CD1c-positive myeloid dendritic cell (primary cell): ENCODE measurements at regions not wholly inside any gene's neighbourhood (a gene's known extent, or its start where the extent isn't known, plus 50 kb on each side); places are given as distances from the start of the nearest gene placed in this dataset.
"Not testable (repeated sequence)": the region's sequence is repeated elsewhere in the genome, so short reads cannot be mapped to it uniquely, and the experiment has no call there.

Source experiments
- DNase-seq: peaks from one replicate; pipeline ENCODE4 v3.0.0-alpha.2; 2016; ENCODE audit errors: extremely low spot score

DNA sequence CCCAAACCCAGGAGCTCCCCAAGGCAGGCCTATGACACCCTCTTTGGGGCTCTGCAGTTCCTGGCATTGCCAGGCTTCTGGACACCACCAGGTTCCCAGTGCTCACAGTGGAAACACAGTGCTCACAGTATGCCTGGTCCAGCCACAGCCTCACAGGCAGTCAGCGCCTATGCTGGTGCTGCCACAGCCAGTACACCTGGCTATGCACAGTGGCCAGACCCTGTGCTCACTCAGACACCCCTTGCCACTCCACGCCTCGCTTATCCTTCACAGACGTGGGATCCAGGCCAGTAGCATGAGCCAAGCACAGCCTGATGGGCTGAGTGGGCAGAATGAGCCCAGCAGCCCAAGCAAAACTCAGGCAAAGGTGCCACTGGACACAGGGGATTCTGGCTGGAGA lies 579.2 kb upstream of the ADGRL2 start:
- no peak for DNase-seq

- no peak for DNase-seq
Observed at GRCh38 chr1:81220614-81221071, 580.1 kb upstream of the ADGRL2 start.

- no peak for DNase-seq
Observed at GRCh38 chr1:81217058-81217457, 583.7 kb upstream of the ADGRL2 start.

GRCh38 chr1:81213279-81213678 lies 587.5 kb upstream of the ADGRL2 start:
- no peak for DNase-seq

- no peak for DNase-seq
Observed at GRCh38 chr1:81209461-81209860, 591.3 kb upstream of the ADGRL2 start.

DNA sequence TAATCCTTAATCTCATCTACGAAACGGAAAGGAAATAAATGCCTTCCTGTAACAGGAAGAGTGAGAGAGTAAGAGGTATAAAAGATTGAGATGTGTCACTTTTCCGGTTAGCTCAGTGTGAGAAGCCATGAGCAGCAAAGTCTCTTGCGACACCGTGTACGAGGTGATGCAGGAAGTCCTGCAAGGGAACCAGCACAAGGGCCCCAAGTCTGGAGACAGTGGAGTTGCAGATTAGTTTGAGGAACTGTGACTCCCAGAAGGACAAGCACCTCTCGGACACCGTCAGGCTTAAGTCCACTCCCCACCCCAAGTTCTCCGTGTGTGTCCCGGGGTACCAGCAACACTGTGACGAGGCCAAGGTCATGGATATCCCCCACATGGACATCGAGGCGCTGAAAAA lies 592.3 kb upstream of the ADGRL2 start:
- peak; percentile 50 for DNase-seq

DNA sequence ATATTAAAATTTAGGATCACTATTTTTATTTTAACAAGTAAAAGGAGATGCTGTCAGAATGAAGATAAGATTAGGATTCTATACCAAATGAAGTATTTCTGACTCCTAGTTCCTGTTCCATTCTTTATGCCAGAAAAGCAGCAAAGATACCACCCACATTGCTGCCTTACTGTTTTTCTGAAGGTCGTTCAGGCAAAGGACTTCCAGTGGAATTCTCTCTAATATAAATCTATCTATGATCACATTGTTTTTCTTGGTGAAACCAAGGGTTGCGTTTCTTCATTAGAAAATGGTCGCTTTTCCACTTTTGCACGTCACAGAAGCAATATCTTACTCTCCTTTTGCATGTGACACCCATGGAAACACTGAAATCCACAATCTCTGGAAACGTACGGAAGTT lies 594.8 kb upstream of the ADGRL2 start:
- DNase-seq, result no peak

DNA sequence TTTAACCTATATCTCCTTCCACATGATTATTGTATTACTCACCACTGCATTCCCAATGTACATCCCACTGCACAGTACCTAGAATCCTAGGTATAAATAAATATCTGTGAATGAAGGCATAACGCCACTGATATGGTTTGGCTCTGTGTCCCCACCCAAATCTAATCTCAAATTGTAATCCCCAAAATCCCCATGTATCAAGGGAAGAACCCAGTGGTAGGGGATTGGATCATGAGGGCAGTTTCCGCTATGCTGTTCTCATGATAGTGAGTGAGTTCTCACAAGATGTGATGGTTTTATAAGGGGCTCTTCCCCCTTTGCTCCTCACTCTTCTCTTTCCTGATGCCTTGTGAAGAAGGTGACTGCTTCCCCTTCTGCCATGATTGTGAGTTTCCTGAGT lies 599.0 kb upstream of the ADGRL2 start:
- DNase-seq, result no peak

- DNase-seq, result no peak
Observed at GRCh38 chr1:81197591-81197990, 603.1 kb upstream of the ADGRL2 start.

DNA sequence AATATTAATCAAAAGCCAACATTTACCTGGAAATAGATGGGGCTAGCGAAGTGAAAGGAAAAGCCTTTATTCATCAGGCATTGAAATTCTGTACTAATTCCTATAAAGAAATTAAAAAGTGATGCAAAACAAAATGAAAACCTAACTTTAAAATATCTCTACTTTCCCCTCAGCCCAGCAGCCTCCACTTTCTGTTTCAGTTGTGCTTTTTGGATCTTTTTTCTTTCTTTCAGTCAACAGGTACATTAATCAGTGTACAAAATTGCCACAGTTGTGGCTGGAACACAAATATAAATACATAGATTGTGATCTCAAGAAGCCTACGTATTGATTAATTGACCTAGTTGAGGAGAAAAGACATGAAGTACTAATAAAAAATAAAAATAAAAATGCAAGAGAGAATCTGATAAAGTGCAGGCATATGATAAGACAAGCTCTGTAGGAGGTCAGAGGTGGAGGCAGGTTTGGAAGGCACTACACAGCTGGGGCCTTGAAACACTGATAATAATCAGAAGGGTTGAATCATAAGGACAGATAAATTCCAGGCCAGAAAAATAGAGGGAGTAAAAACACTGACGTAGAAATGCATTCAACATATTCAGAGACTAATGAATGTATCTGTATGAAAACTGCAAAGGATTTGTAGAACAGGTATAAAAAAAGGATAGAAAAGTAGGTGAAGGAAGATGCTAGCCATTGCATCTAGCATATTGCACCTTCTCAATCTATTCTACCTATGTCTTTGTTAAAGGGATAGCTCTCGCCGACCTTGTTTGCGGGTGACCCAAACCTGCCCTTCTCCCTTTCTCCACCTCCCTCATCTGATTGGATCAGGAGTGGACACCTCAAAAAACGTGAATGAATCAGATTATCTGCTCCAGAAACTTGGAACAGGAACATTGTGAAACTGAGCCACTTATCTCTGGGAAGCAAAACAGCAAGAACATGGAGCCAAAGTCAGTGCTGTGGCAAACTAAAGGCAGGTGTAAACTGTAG lies 607.8 kb upstream of the ADGRL2 start:
- DNase-seq, result no peak

DNA sequence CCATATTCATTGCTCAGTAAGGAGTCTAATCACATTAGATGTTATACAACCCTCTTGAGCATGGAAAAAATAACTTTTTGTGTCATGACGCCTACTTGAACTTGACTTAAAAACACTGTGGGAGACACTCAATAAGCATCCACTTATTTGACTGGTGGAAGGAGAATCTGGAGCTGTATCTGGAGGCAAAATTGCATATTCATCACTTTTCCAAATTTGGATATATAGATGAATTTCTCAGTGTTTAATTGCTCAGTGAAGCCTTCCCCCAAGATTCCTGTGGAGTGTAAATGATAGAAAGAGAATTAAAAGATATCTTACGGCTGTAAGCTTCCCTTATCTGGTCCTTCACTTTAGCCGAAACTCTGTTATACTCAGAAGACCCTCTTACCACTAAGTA lies 610.7 kb upstream of the ADGRL2 start:
- DNase-seq, result no peak

DNA sequence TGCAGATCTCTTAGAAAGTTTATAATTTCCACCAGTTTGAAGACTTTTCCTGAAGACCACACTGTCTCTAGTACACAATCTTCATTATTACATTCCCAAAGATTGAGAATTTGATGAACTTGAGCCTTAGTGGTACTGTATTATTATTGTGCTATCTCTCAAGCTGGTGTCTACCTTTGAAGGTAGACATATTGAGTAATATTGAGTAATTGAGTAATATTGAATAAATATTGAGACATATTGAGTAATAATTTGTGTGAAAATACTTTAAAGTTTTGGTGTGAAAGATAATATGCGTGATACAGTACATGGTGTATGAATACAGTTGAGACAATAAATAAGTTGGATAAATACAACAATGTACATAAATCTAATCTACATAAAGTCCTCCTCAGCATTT lies 613.1 kb upstream of the ADGRL2 start:
- no peak for DNase-seq

DNA sequence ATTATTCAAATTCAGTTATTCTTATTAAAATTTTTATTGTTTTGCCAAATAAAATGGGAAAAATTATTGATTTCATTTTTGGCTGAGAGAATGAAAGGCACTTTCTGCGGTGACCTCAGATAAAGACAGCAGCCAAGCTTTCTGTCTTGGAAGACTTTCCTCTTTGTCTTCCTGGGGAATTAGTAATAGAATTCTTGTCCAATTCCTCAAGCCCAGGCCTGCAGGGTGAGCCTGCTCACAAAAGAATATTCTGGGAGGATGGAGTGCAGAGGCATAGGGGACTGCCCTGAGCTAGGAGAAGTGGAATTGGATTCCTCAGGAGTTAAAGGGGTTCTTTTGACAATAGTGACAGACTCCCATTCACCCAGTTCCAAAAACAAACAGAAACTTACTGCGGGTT lies 614.5 kb upstream of the ADGRL2 start:
- DNase-seq, result no peak

DNA sequence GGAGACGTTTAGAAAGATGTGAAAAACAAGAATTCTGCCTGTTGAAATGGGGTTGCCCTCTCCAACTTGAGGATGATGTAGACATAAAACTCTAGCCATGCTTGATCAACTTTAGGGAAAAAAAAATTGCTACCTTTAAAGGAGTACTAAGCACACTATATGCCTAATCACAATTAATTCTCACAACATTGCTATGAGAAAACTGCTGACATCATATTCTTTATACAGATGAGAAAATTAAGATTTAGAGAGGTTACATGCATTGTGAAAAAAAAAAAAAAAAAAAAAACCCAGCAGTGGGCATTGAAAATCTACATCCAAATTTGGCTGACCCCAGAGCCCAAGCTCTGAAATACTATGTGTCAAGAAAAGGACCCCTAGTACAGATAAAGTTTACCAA lies 617.2 kb upstream of the ADGRL2 start:
- no peak for DNase-seq

GRCh38 chr1:81183051-81183450 lies 617.7 kb upstream of the ADGRL2 start:
- no peak for DNase-seq

DNA sequence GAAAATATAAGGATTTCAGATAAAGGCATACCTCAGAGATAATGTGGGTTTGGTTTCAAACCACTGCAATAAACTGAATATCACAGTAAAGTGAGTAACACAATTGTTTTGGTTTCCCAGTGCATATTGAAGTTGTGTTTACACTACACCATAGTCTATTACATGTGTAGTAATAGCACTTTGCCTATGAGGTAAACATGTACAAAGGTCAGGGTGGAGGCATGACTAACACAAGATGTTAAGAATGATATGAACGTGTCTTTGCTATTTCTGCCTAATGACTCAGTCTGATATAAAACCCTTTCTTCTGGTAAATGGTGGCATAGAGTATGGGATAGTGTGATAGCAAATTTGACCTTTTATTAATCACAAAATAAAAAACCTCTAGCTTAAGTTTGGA lies 621.5 kb upstream of the ADGRL2 start:
- DNase-seq, result no peak

DNA sequence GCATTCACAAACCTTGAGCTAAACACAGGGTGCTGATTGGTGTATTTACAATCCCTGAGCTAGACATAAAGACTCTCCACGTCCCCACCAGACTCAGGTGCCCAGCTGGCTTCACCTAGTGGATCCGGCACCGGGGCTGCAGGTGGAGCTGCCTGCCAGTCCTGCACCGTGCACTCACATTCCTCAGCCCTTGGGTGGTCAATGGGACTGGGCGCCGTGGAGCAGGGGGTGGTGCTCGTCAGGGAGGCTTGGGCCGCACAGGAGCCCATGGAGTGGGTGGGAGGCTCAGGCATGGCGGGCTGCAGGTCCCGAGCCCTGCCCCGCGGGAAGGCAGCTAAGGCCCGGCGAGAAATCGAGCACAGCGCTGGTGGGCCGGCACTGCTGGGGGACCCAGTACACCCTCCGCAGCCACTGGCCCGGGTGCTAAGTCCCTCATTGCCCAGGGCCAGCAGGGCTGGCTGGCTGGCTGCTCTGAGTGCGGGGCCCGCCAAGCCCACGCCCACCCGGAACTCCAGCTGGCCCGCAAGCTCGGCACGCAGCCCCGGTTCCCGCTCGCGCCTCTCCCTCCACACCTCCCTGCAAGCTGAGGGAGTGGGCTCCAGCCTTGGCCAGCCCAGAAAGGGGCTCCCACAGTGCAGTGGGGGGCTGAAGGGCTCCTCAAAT lies 622.2 kb upstream of the ADGRL2 start:
- DNase-seq, result not testable (repeated sequence)

DNA sequence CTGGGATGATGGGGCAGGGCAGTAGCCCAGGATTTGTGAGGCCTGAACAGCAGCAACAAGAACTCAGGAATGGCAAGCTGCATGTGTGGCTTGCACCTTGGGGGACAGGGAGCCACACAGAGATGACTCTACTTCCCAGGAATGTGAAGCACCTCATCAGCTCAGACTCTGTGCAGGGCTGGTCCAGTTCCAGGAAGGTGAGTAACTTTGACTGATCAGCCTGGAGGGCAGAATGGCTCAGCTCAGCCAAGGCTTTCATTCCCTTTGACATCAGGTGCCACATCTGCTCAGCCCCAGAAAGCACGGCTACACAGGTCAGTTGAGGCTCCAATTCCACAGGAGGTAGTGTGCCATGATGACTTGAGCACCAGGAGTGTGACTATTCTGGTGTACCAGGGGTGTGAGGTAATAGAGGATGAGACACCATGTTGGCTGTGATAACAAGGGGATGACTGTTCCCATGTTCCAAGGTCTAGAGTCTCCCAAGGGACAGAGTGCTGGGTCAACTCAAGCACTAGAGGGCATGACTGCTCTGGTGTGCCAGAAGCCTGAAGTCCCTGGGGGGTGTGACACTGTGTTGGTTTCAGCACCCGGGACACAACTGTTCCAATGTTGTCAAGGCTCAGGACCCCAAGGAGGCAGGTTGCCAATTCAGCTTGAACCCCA lies 625.8 kb upstream of the ADGRL2 start:
- DNase-seq, result no peak

- DNase-seq, result no peak
Observed at GRCh38 chr1:81174052-81174451, 626.7 kb upstream of the ADGRL2 start.

DNA sequence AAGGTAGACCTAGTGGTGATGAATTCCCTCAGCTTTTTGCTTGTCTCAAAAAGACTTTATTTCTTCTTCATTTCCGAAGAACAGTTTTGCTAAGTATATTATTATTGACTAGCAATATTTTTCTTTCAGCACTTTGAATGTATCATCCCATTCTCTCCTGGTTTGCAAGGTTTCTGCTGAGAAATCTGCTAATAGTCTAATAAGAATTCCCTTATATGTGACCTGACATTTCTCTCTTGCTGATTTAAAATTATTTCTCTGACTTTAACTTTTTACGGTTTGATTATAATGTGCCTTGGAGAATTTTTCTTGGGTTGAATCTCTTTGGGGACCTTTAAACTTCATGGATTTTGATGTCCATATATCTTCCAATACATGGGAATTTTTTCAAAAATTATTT lies 628.3 kb upstream of the ADGRL2 start:
- DNase-seq, result no peak

GRCh38 chr1:81170721-81171120 lies 630.0 kb upstream of the ADGRL2 start:
- DNase-seq, result no peak

GRCh38 chr1:81165963-81166362 lies 634.8 kb upstream of the ADGRL2 start:
- no peak for DNase-seq

DNA sequence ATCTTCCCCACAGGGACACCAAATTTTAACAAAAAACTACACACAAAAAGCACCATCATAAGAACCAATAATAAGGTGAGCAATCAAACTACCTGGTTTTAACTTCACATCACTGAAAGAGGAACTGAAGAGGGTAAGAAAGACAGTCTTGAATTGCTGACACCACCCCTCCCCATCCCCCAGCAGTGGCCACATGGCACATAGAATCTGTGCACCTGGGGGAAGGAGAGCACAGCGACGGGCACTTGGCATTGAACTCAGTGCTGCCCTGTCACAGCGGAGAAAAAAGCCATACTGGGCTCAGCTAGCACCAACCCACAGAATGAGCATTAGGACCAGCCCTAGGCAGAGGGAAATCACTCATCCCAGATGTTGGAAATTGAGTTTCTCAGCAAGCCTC lies 640.0 kb upstream of the ADGRL2 start:
- DNase-seq, result no peak
